ENCODE measurements at regions not wholly inside any gene's neighbourhood (a gene's known extent, or its start where the extent isn't known, plus 50 kb on each side); places are given as distances from the start of the nearest gene placed in this dataset.

GRCh38 chr1:232503497-232503896 is 126.4 kb downstream of the SIPA1L2 start:
- no peak for TF ChIP-seq POLR2A (IDR thresholded peaks at IDR 0.05; ENCODE audit: low read depth, low read length)
- TF ChIP-seq POLR2AphosphoS5 (IDR thresholded peaks at IDR 0.05; ENCODE audit: low read depth, low read length) = no peak
- no peak for TF ChIP-seq PAX5 (IDR thresholded peaks at IDR 0.05; ENCODE audit: insufficient read depth, low read length, severe bottlenecking)
- TF ChIP-seq TAF1 (IDR thresholded peaks at IDR 0.05; ENCODE audit: low read depth, low read length) = no peak
